CD4-positive, alpha-beta T cell (primary cell): ENCODE measurements at regions not wholly inside any gene's neighbourhood (a gene's known extent, or its start where the extent isn't known, plus 50 kb on each side); places are given as distances from the start of the nearest gene placed in this dataset.

Experiments used
- ATAC-seq: fragments of 200-7000 bp; cut with Tn5 transposase; one replicate; pipeline ENCODE4 v1.10.0; 2022; ENCODE audit warnings: mild to moderate bottlenecking; ENCODE audit not compliant: poor library complexity
- CTCF ChIA-PET: fragments of 350-600 bp; sonication (Branson Sonifier 250); formaldehyde crosslinking; loops from one replicate; lab custom pipeline; 2021; ENCODE audit warnings: antibody characterized with exemption, inconsistent platforms; lab: Charles Lee
- POLR2A ChIA-PET: fragments of 350-600 bp; sonication (Branson Sonifier 250); formaldehyde crosslinking; loops from one replicate; lab custom pipeline; 2021; ENCODE audit warnings: antibody characterized with exemption, inconsistent platforms; lab: Charles Lee
- DNase-seq, 14 experiments: peaks; one replicate each; pipeline ENCODE4 v3.0.0-alpha.2; 2013 to 2020; ENCODE audit warnings: mixed read lengths in 2 of 14
- H3K27ac ChIP-seq, 2 donors: one replicate each; pipeline versions ENCODE4 v1.5.1 to v1.7.0; 2013; ENCODE audit warnings: low read length in 2 of 2, low read depth in 1 of 2, mild to moderate bottlenecking in 1 of 2
- H3K27me3 ChIP-seq, 2 experiments: 1 replicate in 1 of 2; 2 replicates in 1 of 2; pipeline versions ENCODE4 v1.6.1 to v1.7.0; 2013; ENCODE audit warnings: low read length in 2 of 2, control low read depth in 1 of 2, mild to moderate bottlenecking in 1 of 2, moderate library complexity in 1 of 2; ENCODE audit not compliant: insufficient read depth in 2 of 2, control insufficient read depth in 1 of 2
- H3K36me3 ChIP-seq: one replicate; pipeline ENCODE4 v1.6.1; 2013; ENCODE audit warnings: low read length, control low read depth; ENCODE audit not compliant: insufficient read depth
- H3K4me1 ChIP-seq: one replicate; pipeline ENCODE4 v1.6.1; 2013; ENCODE audit warnings: low read length, control low read depth; ENCODE audit not compliant: insufficient read depth
- H3K4me3 ChIP-seq: one replicate; pipeline ENCODE4 v1.5.1; 2013; ENCODE audit warnings: mild to moderate bottlenecking, low read length, moderate library complexity
- H3K9me3 ChIP-seq, 2 experiments: 1 replicate in 1 of 2; 2 replicates in 1 of 2; pipeline versions ENCODE4 v1.6.1 to v1.7.0; 2013; ENCODE audit warnings: low read length in 2 of 2, mild to moderate bottlenecking in 2 of 2, control low read depth in 1 of 2, moderate library complexity in 1 of 2; ENCODE audit not compliant: control insufficient read depth in 1 of 2, insufficient read depth in 1 of 2
- H3K27ac Mint-ChIP-seq: one replicate; pipeline ENCODE4 v1.8.0; 2020; ENCODE audit warnings: mixed read lengths
- H3K27me3 Mint-ChIP-seq: one replicate; pipeline ENCODE4 v1.8.0; 2021; ENCODE audit warnings: mixed read lengths
- H3K36me3 Mint-ChIP-seq: one replicate; pipeline ENCODE4 v1.8.0; 2021; ENCODE audit warnings: low read depth, mixed read lengths
- H3K4me1 Mint-ChIP-seq: one replicate; pipeline ENCODE4 v1.8.0; 2021; ENCODE audit warnings: low read depth, mixed read lengths
- H3K4me3 Mint-ChIP-seq: one replicate; pipeline ENCODE4 v1.8.0; 2020; ENCODE audit warnings: mild to moderate bottlenecking, mixed read lengths
- H3K9me3 Mint-ChIP-seq: one replicate; pipeline ENCODE4 v1.8.0; 2020; ENCODE audit warnings: mixed read lengths
- intact Hi-C, 2 experiments: fragments of 100-400 bp; cut with DNase I in 1 of 2; cut with micrococcal nuclease in 1 of 2; formaldehyde crosslinking; loops; one replicate each; pipeline versions ENCODE4 v1.15.1 to v1.9.0; 2023 to 2025; cut with DNase I, micrococcal nuclease
- TF ChIP-seq, protein P1 (sequence below): fragments of 200-600 bp; IDR thresholded peaks from one replicate; pipeline ENCODE4 v1.8.0; 2022; ENCODE audit warnings: antibody characterized with exemption, mild to moderate bottlenecking

DNA sequence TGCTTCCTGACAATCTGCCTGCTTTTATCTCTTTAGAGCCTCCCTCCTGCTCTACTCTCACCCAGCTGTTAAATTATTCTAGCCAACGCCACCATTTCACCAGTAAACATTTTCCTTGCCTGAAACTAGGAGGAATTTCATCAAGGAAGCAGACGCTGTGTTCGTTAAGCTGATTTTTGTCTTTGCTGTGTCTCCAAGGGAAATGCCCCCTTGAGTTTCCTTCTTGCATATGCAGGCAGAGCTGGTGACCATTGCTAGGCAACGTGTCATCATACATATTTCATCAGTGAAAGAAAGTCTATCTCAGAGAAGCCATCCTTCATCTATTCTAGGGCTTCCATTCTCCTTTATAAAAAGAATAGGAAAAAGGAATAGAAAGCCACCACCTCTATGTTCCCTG lies 87.0 kb upstream of the ST8SIA2 start:
- ATAC-seq = no peak
- DNase-seq = no peak
- no peak overlapping the region for H3K27ac Mint-ChIP-seq
- Histone ChIP-seq H3K36me3 (no peaks in the 10 kb centered on the region), H3K9me3 (no peaks in the 10 kb centered on the region), H3K27me3 (peaks cover 0 to 13% of the 10 kb centered on the region in 2 experiments), H3K27ac (no peak overlapping the region), H3K4me3 (no peak overlapping the region), H3K4me1 (no peaks in the 10 kb centered on the region)
- TF ChIP-seq, protein P1, sequence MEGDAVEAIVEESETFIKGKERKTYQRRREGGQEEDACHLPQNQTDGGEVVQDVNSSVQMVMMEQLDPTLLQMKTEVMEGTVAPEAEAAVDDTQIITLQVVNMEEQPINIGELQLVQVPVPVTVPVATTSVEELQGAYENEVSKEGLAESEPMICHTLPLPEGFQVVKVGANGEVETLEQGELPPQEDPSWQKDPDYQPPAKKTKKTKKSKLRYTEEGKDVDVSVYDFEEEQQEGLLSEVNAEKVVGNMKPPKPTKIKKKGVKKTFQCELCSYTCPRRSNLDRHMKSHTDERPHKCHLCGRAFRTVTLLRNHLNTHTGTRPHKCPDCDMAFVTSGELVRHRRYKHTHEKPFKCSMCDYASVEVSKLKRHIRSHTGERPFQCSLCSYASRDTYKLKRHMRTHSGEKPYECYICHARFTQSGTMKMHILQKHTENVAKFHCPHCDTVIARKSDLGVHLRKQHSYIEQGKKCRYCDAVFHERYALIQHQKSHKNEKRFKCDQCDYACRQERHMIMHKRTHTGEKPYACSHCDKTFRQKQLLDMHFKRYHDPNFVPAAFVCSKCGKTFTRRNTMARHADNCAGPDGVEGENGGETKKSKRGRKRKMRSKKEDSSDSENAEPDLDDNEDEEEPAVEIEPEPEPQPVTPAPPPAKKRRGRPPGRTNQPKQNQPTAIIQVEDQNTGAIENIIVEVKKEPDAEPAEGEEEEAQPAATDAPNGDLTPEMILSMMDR = no peak
- H3K36me3 Mint-ChIP-seq = no peaks in the 10 kb centered on the region
- ChIA-PET POLR2A (no interaction called here), CTCF (no interaction called here)
- H3K4me1 Mint-ChIP-seq = no peaks in the 10 kb centered on the region
- peaks cover 34% of the 10 kb centered on the region for H3K27me3 Mint-ChIP-seq
- H3K9me3 Mint-ChIP-seq = peaks cover 4% of the 10 kb centered on the region
- intact Hi-C loops = no loop called here
- no peak overlapping the region for H3K4me3 Mint-ChIP-seq

DNA sequence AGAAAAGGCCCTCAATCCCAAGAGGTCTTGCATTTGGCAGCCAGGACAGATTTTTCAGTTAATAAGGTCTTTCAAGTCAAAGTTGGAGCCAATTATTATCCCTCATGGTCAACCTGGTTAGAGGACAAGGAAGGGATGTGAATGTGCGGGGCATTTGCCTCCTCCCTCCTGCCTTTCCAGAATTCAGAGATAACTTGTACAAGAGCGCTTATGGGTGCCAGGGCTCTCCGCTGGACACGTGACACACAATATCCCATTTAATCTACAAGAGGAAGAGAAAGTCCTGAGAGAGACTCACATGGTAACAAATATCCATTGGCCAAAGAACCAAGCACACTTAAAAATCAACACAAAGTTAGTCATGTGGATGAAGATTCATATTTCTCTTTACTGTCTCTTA lies 78.5 kb upstream of the ST8SIA2 start:
- ChIA-PET CTCF (no interaction called here), POLR2A (no interaction called here)
- Histone ChIP-seq H3K4me3 (no peak overlapping the region), H3K36me3 (no peaks in the 10 kb centered on the region), H3K27ac (no peak overlapping the region), H3K4me1 (no peaks in the 10 kb centered on the region), H3K9me3 (no peaks in the 10 kb centered on the region), H3K27me3 (peaks cover 0 to 9% of the 10 kb centered on the region in 2 experiments)
- Mint-ChIP-seq H3K36me3 (no peaks in the 10 kb centered on the region), H3K9me3 (peaks cover 4% of the 10 kb centered on the region), H3K4me1 (no peaks in the 10 kb centered on the region), H3K27me3 (peaks cover 35% of the 10 kb centered on the region), H3K4me3 (no peak overlapping the region), H3K27ac (no peak overlapping the region)
- ATAC-seq (no peak), DNase-seq (no peak)
- intact Hi-C loops = no loop called here
- TF ChIP-seq, protein P1 = no peak

DNA sequence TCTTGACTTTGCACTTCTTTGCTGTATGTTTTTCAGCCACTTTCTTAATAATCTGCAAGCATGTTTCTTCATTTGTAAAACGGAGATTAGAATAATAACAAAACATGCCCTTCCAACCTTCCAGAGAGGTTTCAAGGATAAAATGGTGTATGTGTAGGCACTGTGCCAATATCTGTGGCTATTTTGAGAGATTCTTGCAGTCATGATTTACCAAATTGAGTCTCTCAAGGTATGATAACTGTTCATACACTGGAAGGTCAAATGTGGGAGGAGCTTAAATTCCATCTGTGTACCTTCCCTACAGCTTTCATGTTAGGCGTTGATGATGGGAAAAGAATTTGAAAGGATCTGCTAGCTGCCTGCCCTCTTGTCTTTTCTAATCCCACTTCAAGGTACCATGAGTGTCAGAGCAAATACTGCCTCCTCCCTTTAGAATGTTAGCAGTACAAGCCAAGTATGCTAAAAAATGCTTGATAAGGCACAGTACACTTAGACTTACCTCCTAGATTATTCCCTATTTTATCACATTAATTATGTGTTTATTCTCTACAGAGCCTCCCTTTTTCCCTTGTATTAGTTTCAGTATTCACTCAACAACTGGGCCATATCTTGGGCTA lies 78.0 kb upstream of the ST8SIA2 start:
- TF ChIP-seq, protein P1 = no peak
- peaks cover 4% of the 10 kb centered on the region for H3K9me3 Mint-ChIP-seq
- no peaks in the 10 kb centered on the region for H3K36me3 Mint-ChIP-seq
- peaks cover 37% of the 10 kb centered on the region for H3K27me3 Mint-ChIP-seq
- intact Hi-C loops = no loop called here
- ATAC-seq (no peak), DNase-seq (no peak)
- H3K4me3 Mint-ChIP-seq = no peak overlapping the region
- no peak overlapping the region for H3K27ac Mint-ChIP-seq
- no peaks in the 10 kb centered on the region for H3K4me1 Mint-ChIP-seq
- H3K9me3 ChIP-seq = no peaks in the 10 kb centered on the region
- H3K4me1 ChIP-seq = no peaks in the 10 kb centered on the region
- POLR2A ChIA-PET = no interaction called here
- CTCF ChIA-PET = no interaction called here
- H3K4me3 ChIP-seq = no peak overlapping the region
- peaks cover 0 to 9% of the 10 kb centered on the region in 2 experiments for H3K27me3 ChIP-seq
- H3K36me3 ChIP-seq = no peaks in the 10 kb centered on the region
- H3K27ac ChIP-seq = no peak overlapping the region
